HG03342 (cell line): ENCODE measurements at regions not wholly inside any gene's neighbourhood (a gene's known extent, or its start where the extent isn't known, plus 50 kb on each side); places are given as distances from the start of the nearest gene placed in this dataset.

ENCODE experiments used
- ATAC-seq: cut with Tn5 transposase; IDR thresholded peaks from one replicate; pipeline ENCODE4 v1.9.1; 2021; ENCODE audit warnings: mild to moderate bottlenecking, moderate library complexity; ENCODE audit not compliant: unreplicated experiment

DNA sequence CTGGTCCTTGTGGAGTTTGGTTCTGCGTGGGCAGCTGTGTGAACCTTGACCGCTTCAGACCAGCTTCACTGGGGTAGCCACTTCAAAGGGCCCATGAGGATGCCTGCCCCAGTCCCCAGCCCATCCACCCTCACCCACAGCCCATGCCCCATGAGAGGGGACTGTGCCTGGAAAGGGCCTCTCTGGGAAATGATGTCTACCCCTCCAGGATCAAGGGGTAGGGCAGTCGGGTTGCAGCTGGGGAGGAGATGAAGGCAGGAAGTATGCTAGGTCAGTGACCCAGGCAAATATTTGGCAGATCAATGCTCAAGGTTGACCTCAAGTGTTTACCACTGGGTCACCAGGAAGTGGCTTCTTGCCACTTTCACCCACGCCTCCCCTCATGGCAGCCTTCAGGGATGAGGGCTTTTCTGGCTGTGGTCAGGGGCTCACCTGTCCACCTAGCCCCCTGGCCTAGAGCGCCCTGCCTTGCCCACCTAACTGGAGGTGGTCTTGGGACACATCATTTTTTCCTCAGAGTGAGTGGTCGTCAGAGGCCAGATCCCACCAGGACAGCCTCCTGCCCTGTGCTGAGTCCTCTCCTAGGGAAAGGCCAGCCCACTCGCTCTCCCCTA is 109.5 kb downstream of the SNX5 start:
- peak; percentile 32 for ATAC-seq

GRCh38 chr20:17858450-17859001 is 110.1 kb downstream of the SNX5 start:
- ATAC-seq = no peak

DNA sequence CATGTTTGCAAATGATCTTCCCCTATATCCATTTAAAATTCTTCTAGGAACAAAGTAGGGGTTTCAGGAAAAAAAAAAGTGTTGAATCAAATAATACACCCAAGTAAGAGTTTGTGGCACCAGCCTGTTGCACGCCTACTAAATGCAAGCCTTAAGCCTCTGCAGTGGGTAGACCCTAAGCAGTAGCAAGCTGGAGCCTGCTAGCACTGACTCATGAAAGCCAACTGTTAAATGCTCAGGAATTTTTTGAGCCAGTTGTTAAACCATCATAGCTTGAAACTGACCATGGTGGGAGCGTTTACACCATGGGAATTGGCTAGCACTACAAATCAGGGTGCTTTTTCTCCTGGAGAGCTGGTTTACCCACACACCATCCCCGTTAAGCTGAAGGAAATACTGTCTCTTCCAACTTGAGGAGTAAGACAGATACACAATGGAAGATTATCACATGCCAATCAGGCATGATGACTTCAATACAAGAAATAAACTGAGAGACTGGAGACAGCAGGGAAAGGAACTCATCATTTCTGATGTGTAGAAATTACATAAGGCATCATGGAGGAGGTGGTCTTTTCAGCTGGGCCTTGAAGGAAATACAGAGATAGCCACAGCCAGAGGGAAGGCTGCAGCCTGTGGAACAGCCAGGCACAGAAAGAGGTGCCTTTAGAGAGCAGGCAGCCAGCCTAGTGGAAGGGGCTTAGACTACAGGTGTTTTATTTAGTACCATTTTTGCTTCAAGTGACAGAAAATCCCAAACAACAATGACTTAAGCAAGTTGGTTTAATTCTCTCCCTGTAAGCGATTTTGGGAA is 110.8 kb downstream of the SNX5 start:
- ATAC-seq = no peak

DNA sequence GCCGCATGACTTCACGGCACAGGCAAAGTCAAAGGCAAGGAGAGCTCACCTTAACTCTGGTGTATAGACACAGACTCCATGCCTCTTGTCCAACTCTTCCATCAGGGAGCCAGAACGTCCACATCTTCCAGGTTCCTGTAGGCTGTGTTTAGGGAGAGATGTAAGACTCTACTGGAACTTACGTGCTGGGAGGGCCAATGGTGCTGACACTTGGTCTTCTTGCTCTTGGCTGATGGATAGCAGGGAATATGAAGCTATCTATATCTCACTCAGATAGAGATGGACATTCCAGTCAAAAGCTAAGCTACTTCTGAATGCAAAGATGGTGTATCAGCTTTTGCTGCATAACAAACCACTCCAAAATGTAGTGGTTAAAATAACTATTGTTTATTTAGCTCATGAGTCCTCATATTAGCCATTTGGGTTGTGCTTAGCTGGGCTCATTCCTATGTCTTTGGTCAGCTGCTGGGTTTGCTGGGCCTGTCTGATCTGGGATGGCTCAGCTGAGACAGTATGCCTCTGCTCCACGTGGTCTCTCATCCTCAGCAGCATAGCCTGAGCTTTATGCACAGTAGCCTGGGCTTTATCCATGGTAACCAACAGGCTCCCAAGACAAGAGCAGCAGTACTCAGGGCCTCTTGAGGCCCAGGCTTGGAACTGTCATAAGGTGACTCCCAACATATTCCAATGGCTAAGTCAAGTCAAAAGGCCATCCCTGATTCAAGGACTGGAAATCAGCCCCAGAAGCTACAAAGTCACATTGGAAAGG is 111.6 kb downstream of the SNX5 start:
- no peak for ATAC-seq

DNA sequence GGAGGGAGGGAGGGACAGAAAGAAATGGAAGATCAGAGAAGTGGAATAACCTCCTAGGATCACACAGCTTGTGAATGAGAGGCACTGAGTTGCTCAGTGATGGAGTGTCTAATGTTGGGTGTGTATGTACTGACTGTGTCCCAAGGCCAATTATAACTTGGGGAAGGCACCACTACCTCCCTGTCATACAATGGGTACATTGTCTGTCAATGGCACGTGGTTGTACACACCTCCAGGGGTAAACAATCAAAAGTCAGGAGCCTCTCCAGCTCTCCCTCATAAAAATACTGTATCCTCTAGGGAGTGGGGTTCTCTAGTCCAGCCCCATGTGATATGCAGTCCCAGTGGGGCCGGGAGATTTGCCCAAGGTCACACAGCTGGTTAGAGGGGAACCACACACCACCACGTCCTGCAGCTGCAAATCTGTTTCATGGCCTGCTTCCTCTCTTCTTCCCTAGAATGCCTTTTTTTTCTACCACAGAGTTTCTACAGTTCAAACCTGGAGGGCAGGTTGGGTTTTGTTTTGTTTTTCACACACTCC is 112.5 kb downstream of the SNX5 start:
- peak; percentile 82 for ATAC-seq

DNA sequence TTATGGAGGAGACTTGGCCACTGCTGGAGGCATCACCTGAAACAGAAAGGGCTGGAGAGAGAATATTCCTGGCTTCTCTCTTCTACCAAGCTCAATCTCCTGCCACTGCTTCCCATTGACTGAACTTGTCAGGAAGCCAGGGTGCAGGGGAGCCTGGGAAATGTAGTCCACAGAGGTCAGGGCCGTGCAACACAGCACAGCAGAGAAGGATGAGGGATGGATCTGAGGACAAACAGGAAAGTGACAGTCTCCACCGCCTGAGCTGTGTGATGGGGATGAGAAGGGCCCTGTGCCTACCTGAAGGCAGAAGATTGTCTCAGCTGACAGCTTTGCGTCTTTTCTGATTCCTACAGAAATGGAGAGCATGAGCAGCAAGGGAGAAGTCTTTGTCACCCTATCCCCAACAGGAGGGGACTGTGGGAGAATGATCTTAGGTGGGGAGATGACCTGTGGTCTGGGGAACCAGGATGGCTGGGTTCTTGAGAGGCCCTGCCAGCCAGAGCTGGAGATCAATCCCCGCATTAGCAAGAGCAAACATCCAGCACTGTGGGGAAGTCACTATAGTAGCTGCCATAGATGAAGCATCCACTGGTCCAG is 114.2 kb downstream of the SNX5 start:
- ATAC-seq = no peak

- no peak for ATAC-seq
Measured at GRCh38 chr20:17852323-17852722, 116.3 kb downstream of the SNX5 start.

GRCh38 chr20:17850684-17851026 is 117.9 kb downstream of the SNX5 start:
- no peak for ATAC-seq

DNA sequence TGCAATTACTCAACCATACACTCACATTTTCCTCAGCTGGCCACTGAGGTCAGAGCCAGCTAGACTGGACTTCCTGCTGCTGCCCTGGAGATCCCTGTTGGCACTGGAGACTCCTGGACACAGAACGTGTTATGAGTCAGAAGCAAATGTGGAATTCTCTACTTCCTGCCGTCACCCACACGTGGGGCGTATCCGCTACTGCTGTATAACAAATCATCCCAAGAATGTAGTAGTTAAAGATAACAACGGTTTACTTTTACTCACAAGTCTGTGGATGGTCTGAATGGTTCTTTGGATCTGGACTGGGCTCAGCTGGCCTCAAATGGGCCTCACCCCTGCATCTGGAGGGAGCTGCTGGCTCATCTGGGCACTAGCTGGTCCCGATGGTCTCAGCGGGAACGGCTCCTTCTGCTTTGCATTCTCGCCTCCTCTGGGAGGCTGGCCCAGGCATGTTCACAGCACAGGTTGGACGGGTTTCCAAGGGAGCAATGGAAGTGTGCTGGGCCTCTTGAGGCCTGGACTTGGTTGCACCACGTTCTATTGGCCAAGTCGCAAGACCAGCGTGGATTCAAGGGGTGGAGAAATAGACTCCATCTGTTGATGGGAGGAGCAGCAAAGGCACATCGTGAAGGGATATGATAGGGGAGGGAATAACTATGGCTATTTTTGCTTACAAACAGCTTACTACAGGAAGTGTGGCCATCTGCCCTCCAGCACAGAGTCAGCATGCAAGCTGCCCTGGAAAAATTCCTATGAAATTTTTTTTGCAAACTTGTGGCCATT is 118.5 kb downstream of the SNX5 start:
- ATAC-seq = no peak

GRCh38 chr20:17849138-17849900 is 119.3 kb downstream of the SNX5 start:
- ATAC-seq = no peak

- no peak for ATAC-seq
Measured at GRCh38 chr20:17848249-17849048, 120.1 kb downstream of the SNX5 start.

- ATAC-seq = no peak
Measured at GRCh38 chr20:17845701-17846475, 122.7 kb downstream of the SNX5 start.

GRCh38 chr20:17844549-17845298 is 123.9 kb downstream of the SNX5 start:
- no peak for ATAC-seq

DNA sequence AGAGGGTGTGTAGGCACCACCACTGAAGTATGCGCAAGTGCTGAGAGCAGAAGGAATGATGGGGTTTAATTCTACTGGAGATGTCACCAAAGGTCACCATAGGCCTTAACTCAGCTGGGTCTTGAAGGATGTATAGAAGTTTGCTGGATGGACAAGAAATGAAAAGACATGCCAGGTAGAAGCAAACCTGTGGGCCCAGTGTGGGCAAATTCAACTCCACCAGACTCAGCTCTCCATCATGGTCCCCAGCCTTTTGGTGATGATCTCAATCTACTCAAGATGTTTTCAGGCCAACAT is 124.5 kb downstream of the SNX5 start:
- no peak for ATAC-seq

GRCh38 chr20:17843246-17844132 is 125.1 kb downstream of the SNX5 start:
- no peak for ATAC-seq

GRCh38 chr20:17841751-17842215 is 126.8 kb downstream of the SNX5 start:
- ATAC-seq = no peak
